Activated T-cell treated with anti-CD3 and anti-CD28 coated beads, Interleukin-2, amount 50 U/mL, for 24 hours (primary cell): ENCODE measurements at regions not wholly inside any gene's neighbourhood (a gene's known extent, or its start where the extent isn't known, plus 50 kb on each side); places are given as distances from the start of the nearest gene placed in this dataset.

Experiments
- DNase-seq: peaks from one replicate; pipeline ENCODE4 v3.0.0-alpha.2; 2020
- H3K27ac Mint-ChIP-seq: 2 replicates; pipeline ENCODE4 v1.8.0; 2020; ENCODE audit warnings: mild to moderate bottlenecking, mixed read lengths
- H3K27me3 Mint-ChIP-seq: 2 replicates; pipeline ENCODE4 v1.8.0; 2020; ENCODE audit warnings: mixed read lengths
- H3K36me3 Mint-ChIP-seq: 2 replicates; pipeline ENCODE4 v1.8.0; 2020; ENCODE audit warnings: low read depth, mixed read lengths
- H3K4me1 Mint-ChIP-seq: 2 replicates; pipeline ENCODE4 v1.8.0; 2020; ENCODE audit warnings: low read depth, mixed read lengths
- H3K4me3 Mint-ChIP-seq: 2 replicates; pipeline ENCODE4 v1.8.0; 2020; ENCODE audit warnings: mild to moderate bottlenecking, moderate library complexity, mixed read lengths
- H3K9me3 Mint-ChIP-seq: 2 replicates; pipeline ENCODE4 v1.8.0; 2020; ENCODE audit warnings: mixed read lengths

DNA sequence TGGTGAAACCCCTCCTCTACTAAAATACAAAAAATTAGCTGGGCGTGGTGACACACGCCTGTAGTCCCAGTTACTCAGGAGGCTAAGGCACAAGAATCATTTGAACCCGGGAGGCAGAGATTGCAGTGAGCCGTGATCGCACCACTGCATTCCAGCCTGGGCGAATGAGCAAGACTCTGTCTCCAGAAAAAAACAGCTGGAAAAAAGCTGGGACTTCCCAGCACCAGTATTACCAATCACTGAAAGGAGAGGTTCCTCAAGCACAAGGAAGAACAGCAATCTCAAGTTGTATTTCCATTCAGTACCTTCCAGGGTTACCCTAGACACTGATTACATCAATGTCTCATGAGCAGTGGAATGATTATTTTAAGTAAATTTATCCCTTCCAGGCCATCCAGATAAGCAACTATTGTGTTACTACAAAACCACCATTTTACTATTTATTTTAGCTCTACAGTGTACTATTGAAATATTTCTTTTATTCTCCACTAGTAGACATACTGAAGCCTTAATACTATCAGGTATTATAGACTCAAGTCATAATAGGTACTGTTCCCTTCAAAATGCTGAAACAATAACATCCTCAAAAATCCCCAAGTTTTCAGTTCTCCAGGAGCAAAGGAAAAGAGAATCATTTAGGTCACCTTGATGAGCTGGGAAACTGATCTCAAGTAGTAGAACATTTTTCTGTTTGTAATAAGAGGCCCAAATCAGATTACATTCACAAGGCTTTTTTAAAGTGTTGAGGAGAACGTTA is 54.8 kb upstream of the VGLL4 start:
- Mint-ChIP-seq H3K36me3 (peaks cover 8% of the 10 kb centered on the region), H3K4me3 (no peak overlapping the region), H3K27ac (peak overlapping the region; percentile 13), H3K4me1 (no peaks in the 10 kb centered on the region), H3K9me3 (no peaks in the 10 kb centered on the region), H3K27me3 (no peaks in the 10 kb centered on the region)
- DNase-seq: no peak

GRCh38 chr3:11697701-11698100 is 54.0 kb upstream of the VGLL4 start:
- DNase-seq: no peak
- Mint-ChIP-seq H3K27me3 (no peaks in the 10 kb centered on the region), H3K4me1 (no peaks in the 10 kb centered on the region), H3K27ac (no peak overlapping the region), H3K9me3 (no peaks in the 10 kb centered on the region), H3K4me3 (no peak overlapping the region), H3K36me3 (peaks cover 8% of the 10 kb centered on the region)

- Mint-ChIP-seq H3K4me3 (no peak overlapping the region), H3K27ac (no peak overlapping the region), H3K27me3 (no peaks in the 10 kb centered on the region), H3K36me3 (peaks cover 3% of the 10 kb centered on the region), H3K4me1 (no peaks in the 10 kb centered on the region), H3K9me3 (no peaks in the 10 kb centered on the region)
- no peak for DNase-seq
Observed at GRCh38 chr3:11696054-11696453, 52.3 kb upstream of the VGLL4 start.
